CD4-positive, alpha-beta T cell (primary cell): ENCODE measurements at regions not wholly inside any gene's neighbourhood (a gene's known extent, or its start where the extent isn't known, plus 50 kb on each side); places are given as distances from the start of the nearest gene placed in this dataset.

ENCODE experiments used
- ATAC-seq: fragments of 200-7000 bp; cut with Tn5 transposase; one replicate; pipeline ENCODE4 v1.10.0; 2022; ENCODE audit warnings: mild to moderate bottlenecking; ENCODE audit not compliant: poor library complexity
- CTCF ChIA-PET: fragments of 350-600 bp; sonication (Branson Sonifier 250); formaldehyde crosslinking; loops from one replicate; lab custom pipeline; 2021; ENCODE audit warnings: antibody characterized with exemption, inconsistent platforms; lab: Charles Lee
- POLR2A ChIA-PET: fragments of 350-600 bp; sonication (Branson Sonifier 250); formaldehyde crosslinking; loops from one replicate; lab custom pipeline; 2021; ENCODE audit warnings: antibody characterized with exemption, inconsistent platforms; lab: Charles Lee
- DNase-seq, 14 experiments: peaks; one replicate each; pipeline ENCODE4 v3.0.0-alpha.2; 2013 to 2020; ENCODE audit warnings: mixed read lengths in 2 of 14
- H3K27ac ChIP-seq, 2 donors: one replicate each; pipeline versions ENCODE4 v1.5.1 to v1.7.0; 2013; ENCODE audit warnings: low read length in 2 of 2, low read depth in 1 of 2, mild to moderate bottlenecking in 1 of 2
- H3K27me3 ChIP-seq, 2 experiments: 1 replicate in 1 of 2; 2 replicates in 1 of 2; pipeline versions ENCODE4 v1.6.1 to v1.7.0; 2013; ENCODE audit warnings: low read length in 2 of 2, control low read depth in 1 of 2, mild to moderate bottlenecking in 1 of 2, moderate library complexity in 1 of 2; ENCODE audit not compliant: insufficient read depth in 2 of 2, control insufficient read depth in 1 of 2
- H3K36me3 ChIP-seq: one replicate; pipeline ENCODE4 v1.6.1; 2013; ENCODE audit warnings: low read length, control low read depth; ENCODE audit not compliant: insufficient read depth
- H3K4me1 ChIP-seq: one replicate; pipeline ENCODE4 v1.6.1; 2013; ENCODE audit warnings: low read length, control low read depth; ENCODE audit not compliant: insufficient read depth
- H3K4me3 ChIP-seq: one replicate; pipeline ENCODE4 v1.5.1; 2013; ENCODE audit warnings: mild to moderate bottlenecking, low read length, moderate library complexity
- H3K9me3 ChIP-seq, 2 experiments: 1 replicate in 1 of 2; 2 replicates in 1 of 2; pipeline versions ENCODE4 v1.6.1 to v1.7.0; 2013; ENCODE audit warnings: low read length in 2 of 2, mild to moderate bottlenecking in 2 of 2, control low read depth in 1 of 2, moderate library complexity in 1 of 2; ENCODE audit not compliant: control insufficient read depth in 1 of 2, insufficient read depth in 1 of 2
- H3K27ac Mint-ChIP-seq: one replicate; pipeline ENCODE4 v1.8.0; 2020; ENCODE audit warnings: mixed read lengths
- H3K27me3 Mint-ChIP-seq: one replicate; pipeline ENCODE4 v1.8.0; 2021; ENCODE audit warnings: mixed read lengths
- H3K36me3 Mint-ChIP-seq: one replicate; pipeline ENCODE4 v1.8.0; 2021; ENCODE audit warnings: low read depth, mixed read lengths
- H3K4me1 Mint-ChIP-seq: one replicate; pipeline ENCODE4 v1.8.0; 2021; ENCODE audit warnings: low read depth, mixed read lengths
- H3K4me3 Mint-ChIP-seq: one replicate; pipeline ENCODE4 v1.8.0; 2020; ENCODE audit warnings: mild to moderate bottlenecking, mixed read lengths
- H3K9me3 Mint-ChIP-seq: one replicate; pipeline ENCODE4 v1.8.0; 2020; ENCODE audit warnings: mixed read lengths
- intact Hi-C, 2 experiments: fragments of 100-400 bp; cut with DNase I in 1 of 2; cut with micrococcal nuclease in 1 of 2; formaldehyde crosslinking; loops; one replicate each; pipeline versions ENCODE4 v1.15.1 to v1.9.0; 2023 to 2025; cut with DNase I, micrococcal nuclease
- TF ChIP-seq, protein P1 (sequence below): fragments of 200-600 bp; IDR thresholded peaks from one replicate; pipeline ENCODE4 v1.8.0; 2022; ENCODE audit warnings: antibody characterized with exemption, mild to moderate bottlenecking

DNA sequence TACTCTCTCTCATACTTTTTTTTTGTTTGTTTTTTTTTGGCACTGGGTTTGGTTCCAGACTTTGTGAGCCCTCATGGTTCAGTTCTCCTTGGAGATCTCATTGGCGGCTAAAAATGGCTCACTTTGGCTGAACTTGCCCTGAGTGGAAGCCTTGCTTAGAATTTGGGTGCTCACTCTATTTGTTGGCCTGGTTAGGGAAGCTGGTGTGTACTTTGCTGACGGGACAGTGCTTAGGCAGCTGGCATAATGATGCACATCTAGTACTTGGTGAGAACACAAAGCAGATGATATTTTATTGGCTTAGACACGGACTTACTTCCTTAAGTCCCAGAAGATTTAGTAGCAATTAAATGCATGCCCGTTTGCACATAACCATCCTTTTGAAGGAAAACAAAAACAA, 66.5 kb upstream of the GRAMD1B start:
- no peak for DNase-seq

DNA sequence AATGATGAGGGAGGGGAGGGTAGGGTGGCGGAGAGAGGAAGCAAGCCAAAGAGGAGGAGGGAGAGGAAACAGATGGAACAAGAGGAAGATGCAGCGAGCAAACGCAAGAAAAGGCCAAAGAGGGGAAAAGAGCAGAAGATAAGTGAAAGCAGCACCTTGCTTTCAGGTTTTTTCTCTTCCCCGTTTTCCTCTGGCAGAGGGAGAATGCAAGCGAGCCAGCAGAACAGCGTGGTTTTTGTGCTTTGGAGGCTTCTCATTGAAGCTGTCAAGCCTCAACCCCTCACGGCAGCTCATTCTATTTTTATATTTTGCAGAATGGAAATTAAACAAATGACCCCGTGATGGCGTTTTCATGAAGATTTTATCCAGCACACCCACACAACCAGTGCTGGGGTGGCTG, 67.1 kb upstream of the GRAMD1B start:
- H3K4me3 ChIP-seq = no peak overlapping the region
- ATAC-seq (no peak), DNase-seq (no peak)
- peaks cover 34% of the 10 kb centered on the region for H3K27me3 Mint-ChIP-seq
- intact Hi-C loops = no loop called here
- no peak overlapping the region for H3K27ac Mint-ChIP-seq
- no peaks in the 10 kb centered on the region for H3K36me3 Mint-ChIP-seq
- H3K9me3 ChIP-seq = no peaks in the 10 kb centered on the region
- no peak overlapping the region for H3K27ac ChIP-seq
- TF ChIP-seq, protein P1, sequence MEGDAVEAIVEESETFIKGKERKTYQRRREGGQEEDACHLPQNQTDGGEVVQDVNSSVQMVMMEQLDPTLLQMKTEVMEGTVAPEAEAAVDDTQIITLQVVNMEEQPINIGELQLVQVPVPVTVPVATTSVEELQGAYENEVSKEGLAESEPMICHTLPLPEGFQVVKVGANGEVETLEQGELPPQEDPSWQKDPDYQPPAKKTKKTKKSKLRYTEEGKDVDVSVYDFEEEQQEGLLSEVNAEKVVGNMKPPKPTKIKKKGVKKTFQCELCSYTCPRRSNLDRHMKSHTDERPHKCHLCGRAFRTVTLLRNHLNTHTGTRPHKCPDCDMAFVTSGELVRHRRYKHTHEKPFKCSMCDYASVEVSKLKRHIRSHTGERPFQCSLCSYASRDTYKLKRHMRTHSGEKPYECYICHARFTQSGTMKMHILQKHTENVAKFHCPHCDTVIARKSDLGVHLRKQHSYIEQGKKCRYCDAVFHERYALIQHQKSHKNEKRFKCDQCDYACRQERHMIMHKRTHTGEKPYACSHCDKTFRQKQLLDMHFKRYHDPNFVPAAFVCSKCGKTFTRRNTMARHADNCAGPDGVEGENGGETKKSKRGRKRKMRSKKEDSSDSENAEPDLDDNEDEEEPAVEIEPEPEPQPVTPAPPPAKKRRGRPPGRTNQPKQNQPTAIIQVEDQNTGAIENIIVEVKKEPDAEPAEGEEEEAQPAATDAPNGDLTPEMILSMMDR = no peak
- H3K27me3 ChIP-seq = peaks cover 7 to 14% of the 10 kb centered on the region in 2 experiments
- H3K36me3 ChIP-seq = no peaks in the 10 kb centered on the region
- ChIA-PET POLR2A (interaction anchor here (1.0 kb wide), 1 partner anchor 68 kb away, joined by 3 read pairs; no protein-coding TSS in a partner anchor), CTCF (no interaction called here)
- peaks cover 28% of the 10 kb centered on the region for H3K4me1 Mint-ChIP-seq
- H3K4me1 ChIP-seq = peaks cover 7% of the 10 kb centered on the region
- H3K4me3 Mint-ChIP-seq = peak overlapping the region; percentile 38
- H3K9me3 Mint-ChIP-seq = no peaks in the 10 kb centered on the region

More for the DNA sequence above, 66.5 kb upstream of the GRAMD1B start:
- POLR2A ChIA-PET = interaction anchor here (1.0 kb wide), 1 partner anchor 68 kb away, joined by 3 read pairs; no protein-coding TSS in a partner anchor
- H3K27ac Mint-ChIP-seq = no peak overlapping the region
- Histone ChIP-seq H3K4me1 (peaks cover 2% of the 10 kb centered on the region), H3K36me3 (no peaks in the 10 kb centered on the region), H3K27me3 (peaks cover 6 to 13% of the 10 kb centered on the region in 2 experiments), H3K4me3 (no peak overlapping the region), H3K27ac (no peak overlapping the region), H3K9me3 (no peaks in the 10 kb centered on the region)
- H3K36me3 Mint-ChIP-seq = no peaks in the 10 kb centered on the region
- no peaks in the 10 kb centered on the region for H3K9me3 Mint-ChIP-seq
- peaks cover 25% of the 10 kb centered on the region for H3K4me1 Mint-ChIP-seq
- intact Hi-C loops = no loop called here
- H3K4me3 Mint-ChIP-seq = peak overlapping the region; percentile 6
- ATAC-seq = no peak
- peaks cover 31% of the 10 kb centered on the region for H3K27me3 Mint-ChIP-seq
- TF ChIP-seq, protein P1 = no peak
- CTCF ChIA-PET = no interaction called here

DNA sequence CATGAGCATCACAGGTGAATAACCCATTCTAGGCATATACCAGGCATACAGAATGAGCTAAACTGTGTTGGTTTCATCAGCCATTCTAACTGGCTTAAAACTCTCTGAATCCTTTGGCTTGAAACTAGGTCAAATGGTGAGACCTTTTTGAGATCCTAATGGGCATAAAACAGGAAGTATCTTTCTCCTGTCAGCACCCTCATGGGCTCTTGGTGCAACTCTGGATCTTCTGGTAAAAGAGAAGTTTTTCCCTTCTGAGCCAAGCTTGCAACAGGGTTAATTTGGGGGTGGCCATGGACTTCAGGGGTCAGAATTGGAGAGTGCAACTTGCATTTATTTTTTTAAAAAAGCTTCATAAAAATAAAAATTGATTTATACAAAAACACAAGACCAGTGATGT, 67.9 kb upstream of the GRAMD1B start:
- Histone ChIP-seq H3K36me3 (no peaks in the 10 kb centered on the region), H3K9me3 (no peaks in the 10 kb centered on the region), H3K4me1 (peaks cover 12% of the 10 kb centered on the region), H3K27ac (no peak overlapping the region), H3K4me3 (no peak overlapping the region), H3K27me3 (peaks cover 7 to 19% of the 10 kb centered on the region in 2 experiments)
- peaks cover 33% of the 10 kb centered on the region for H3K4me1 Mint-ChIP-seq
- H3K9me3 Mint-ChIP-seq = no peaks in the 10 kb centered on the region
- no peak overlapping the region for H3K4me3 Mint-ChIP-seq
- TF ChIP-seq, protein P1 = no peak
- intact Hi-C loops = no loop called here
- H3K27ac Mint-ChIP-seq = no peak overlapping the region
- no peak for ATAC-seq
- H3K27me3 Mint-ChIP-seq = peaks cover 41% of the 10 kb centered on the region
- no peak for DNase-seq
- POLR2A ChIA-PET = no interaction called here
- H3K36me3 Mint-ChIP-seq = no peaks in the 10 kb centered on the region
- CTCF ChIA-PET = no interaction called here
